Panc1 (cell line): ENCODE measurements at regions not wholly inside any gene's neighbourhood (a gene's known extent, or its start where the extent isn't known, plus 50 kb on each side); places are given as distances from the start of the nearest gene placed in this dataset.

Experiments
- CTCF ChIP-seq: fragments of 450-650 bp; IDR thresholded peaks from 2 replicates; pipeline ENCODE4 v1.5.1; 2017; ENCODE audit warnings: mild to moderate bottlenecking
- POLR2AphosphoS5 ChIP-seq: IDR thresholded peaks from 2 replicates; pipeline ENCODE4 v1.6.1; 2012; ENCODE audit warnings: mild to moderate bottlenecking, low read depth, low read length, moderate library complexity
- REST ChIP-seq, 2 experiments: IDR thresholded peaks; 2 replicates each; pipeline ENCODE4 v1.6.1; 2011 to 2012; ENCODE audit warnings: low read depth in 2 of 2, control low read depth in 1 of 2, low read length in 1 of 2, mild to moderate bottlenecking in 1 of 2, moderate library complexity in 1 of 2; ENCODE audit not compliant: insufficient read depth in 1 of 2

DNA sequence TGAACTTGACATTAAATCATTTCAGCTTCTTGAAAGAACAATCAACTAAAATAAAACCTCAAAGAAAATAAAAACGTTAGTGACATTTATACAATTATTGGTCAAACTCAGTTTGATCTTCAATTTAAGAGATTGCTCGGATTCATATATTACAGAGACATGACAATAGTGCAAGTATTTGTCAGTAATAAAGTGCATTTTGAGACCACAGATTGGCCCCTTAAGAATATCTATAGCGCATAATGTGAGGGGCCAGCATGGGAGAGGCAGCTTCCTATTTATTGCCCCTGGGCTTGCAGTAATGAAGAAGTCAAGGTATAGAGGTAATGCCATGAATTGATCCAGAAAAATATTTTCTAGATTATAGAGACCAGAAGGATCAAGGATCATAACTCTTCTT is 552.3 kb downstream of the VRK1 start:
- TF ChIP-seq CTCF: no peak
- TF ChIP-seq POLR2AphosphoS5: no peak
- no peak for TF ChIP-seq REST (IDR thresholded peaks at IDR 0.05; ENCODE audit: insufficient read depth in 1 of 2, low read depth in 2 of 2, low read length in 1 of 2)
